COLO668 (cell line): ENCODE measurements at regions not wholly inside any gene's neighbourhood (a gene's known extent, or its start where the extent isn't known, plus 50 kb on each side); places are given as distances from the start of the nearest gene placed in this dataset.

Source experiments
- DNase-seq: peaks from one replicate; lab custom pipeline; 2025; ENCODE audit not compliant: unreplicated experiment; lab: John Stamatoyannopoulos, UW

GRCh38 chr11:115958089-115959000 is 454.1 kb upstream of the CADM1 start:
- peak; percentile 66 for DNase-seq

DNA sequence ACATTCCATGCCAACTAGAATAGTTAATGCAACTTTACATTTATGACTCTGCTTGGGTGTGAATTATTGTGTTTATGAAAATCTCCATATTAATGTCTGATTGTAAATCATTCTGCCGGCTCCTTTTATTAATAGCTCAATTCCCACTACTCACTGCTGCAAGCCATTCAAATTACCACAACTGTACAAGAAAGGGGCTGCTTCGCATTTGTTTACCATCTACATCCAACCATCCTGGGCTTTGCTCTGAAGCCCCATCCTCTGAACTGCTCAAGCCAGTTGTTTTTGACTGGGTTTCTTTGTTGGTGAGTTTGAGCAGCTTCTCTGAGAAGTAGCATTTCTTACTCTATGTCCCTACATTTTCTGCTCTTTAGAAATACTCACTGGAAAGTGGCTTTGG is 451.6 kb upstream of the CADM1 start:
- no peak for DNase-seq

DNA sequence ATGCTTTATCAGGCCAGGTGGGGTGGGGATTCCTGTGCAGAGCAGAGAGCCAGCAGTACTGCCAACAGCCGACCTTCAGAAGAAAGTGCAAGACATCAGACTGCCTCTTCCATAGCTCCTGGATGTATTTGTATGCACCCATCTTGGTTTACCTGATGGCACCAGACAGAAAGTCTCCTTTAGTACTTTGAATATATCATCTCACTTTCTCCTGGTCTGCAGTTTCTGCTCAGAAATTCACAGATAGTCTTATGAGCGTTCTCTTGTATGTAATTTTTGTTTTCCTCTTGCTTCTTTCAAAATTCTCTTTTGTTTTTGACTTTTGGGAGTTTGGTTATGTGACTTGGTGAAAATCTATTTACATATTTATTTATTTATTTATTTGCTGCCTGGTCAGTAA is 446.4 kb upstream of the CADM1 start:
- DNase-seq = no peak

DNA sequence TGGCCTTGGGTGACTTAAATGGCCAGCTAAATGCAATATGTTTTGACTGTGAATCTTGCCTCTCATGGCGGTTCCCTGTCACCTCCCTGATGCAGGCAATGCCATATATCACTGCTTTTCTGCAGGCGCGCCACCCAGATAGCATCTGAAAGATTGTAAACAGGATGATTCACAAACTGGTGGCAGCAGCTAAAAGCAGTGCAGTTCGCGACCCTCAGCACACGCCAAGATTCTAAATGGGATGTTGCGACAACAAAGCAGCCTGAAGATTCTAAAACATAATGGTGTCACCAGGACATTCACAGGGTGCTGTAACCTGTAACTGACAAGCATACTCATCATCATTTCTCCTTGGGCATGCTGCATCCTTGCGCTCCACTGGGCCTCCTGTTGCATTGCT is 440.4 kb upstream of the CADM1 start:
- no peak for DNase-seq

DNA sequence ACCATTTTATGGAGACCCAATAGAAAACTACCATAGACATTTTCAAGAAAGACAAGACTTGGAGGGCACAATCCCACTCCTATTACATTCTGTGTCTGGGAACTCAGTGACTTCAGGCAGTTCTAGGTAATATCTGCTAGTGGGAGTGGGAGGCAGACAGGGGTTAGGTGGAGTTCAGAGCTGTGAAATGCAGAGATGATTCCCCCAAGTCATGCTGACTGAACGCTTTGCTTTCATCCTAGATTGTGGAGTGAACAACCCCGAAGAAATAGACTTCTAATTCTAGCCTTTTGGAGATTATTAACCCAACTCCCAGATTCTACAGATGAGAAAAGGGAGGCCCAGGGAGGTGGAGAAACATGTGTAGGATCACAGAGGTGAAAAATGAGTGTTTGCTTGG is 437.8 kb upstream of the CADM1 start:
- no peak for DNase-seq

DNA sequence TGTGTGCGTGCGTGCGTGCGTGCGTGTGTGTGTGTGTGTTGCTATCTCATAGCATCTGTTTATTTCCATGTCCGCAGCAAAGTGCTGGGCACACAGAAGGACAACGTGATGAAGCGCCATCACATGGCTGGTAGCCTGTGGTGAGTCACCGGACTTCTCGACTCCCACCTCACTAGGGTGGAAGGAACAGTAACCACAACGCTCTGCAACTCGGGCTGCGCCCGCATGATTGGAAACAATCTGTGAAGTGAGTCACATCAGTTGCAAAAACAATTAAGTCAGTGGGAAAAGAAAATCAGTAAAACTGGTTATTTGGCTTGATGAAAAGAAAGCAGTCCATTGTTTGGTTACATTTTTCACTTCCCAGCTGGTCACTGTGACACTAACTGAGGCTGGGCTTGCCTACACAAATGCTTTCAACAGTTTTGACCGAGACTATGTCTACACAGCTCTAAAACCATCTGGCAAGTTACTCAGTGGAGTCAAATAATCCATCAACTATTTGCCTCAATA is 437.3 kb upstream of the CADM1 start:
- no peak for DNase-seq

DNA sequence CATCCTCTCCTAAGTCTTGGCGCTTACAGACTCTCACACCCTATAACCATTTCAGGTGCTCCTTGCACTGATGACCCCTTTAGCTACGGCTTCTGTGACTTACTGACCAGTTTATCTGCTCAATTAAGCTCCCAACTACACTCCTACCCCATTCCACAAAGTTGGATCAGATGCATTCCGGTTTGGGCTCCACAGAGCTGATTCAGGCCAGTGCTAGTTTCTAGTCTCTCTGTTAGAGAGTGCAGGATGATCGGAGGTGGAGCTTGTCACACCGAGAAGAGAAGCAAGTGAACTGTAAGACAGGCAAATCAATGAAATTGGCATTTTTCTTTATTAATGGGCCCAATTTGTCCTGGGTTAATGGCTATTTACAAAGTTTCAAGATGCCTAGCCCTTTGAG is 436.8 kb upstream of the CADM1 start:
- no peak for DNase-seq

- DNase-seq = peak; percentile 84
Observed at GRCh38 chr11:115939731-115940421, 435.7 kb upstream of the CADM1 start.

- DNase-seq = no peak
Observed at GRCh38 chr11:115939104-115939730, 435.0 kb upstream of the CADM1 start.

GRCh38 chr11:115933564-115933963 is 429.3 kb upstream of the CADM1 start:
- DNase-seq = no peak

DNA sequence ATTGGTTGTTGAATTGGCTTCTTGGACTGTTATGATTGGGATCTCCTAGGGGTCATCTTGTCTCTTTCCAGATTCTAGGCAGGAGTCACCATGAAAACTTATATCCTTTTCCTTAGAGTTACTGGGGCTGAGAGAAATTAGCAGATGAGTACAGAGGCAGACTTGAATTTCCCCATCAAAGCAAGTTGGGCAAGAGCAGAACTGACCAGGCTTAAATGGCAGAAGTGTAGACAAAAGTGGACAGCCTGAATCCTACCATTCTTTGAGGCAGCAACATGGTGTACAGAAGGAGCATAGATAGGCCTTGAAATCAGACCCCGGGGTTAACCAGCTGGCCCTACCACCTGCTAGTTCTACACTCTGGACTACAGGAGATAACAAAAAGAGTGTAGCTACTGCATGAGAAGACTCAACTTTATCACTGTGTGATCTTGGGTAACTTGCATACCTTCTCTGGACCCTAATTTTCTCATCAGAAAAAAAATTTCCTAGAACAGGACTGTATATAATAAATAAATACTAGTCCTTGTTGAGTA is 427.4 kb upstream of the CADM1 start:
- DNase-seq = no peak

DNA sequence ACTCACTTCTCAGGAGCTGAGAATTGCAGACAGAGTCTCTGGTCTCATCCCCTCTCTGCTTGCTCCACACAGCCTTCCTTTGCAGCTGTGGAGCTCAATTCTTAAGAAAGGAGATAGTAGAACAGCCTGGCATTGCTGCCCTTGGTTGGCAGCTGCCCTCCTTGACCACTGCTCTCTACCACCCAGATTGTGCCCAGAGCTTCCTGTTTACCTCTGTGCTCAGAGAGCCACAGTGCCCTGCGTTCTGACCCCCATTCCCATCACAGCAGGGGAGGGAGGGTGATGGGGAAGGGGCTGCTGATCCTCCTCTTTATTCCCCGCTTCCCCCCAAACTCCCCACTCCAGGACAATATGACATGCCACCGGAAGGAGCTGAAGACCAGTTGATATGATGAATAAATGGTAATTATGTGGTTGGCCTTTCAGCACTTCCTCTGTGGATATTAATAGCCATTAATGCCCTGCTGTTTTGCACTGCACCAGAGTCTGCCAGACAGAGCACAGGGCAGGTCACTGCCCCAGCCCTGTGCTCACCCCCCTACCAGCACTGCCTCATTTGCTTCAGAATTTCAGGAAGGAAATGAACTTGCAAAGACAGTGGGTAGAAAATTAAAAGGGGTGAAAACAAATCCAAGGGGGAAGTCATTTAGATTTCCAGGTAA is 426.8 kb upstream of the CADM1 start:
- no peak for DNase-seq

GRCh38 chr11:115930291-115930690 is 426.1 kb upstream of the CADM1 start:
- no peak for DNase-seq

DNA sequence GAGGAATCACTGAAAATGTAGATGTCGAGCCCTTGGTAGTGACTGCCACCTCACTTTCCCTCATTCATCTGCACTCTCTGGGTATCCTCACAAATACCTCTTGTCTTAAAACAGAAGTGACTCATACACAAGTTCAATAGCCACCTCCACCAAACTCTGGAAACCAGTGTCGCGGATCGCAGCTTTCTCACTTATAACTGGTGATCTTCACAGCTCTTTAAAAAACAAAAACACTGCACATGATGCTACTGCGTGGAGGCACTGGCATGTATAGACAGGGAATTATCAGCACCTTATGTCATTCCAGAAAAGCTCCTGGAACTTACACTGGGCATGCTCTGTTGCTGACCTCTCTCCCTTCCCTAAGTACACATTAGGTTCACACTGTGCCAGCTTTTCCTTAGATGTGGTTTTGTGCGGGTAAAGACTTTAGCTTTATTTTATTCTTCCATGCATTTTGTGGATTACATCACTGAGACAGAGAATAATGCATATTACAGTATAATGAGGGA is 425.5 kb upstream of the CADM1 start:
- DNase-seq = no peak

GRCh38 chr11:115928811-115929210 is 424.6 kb upstream of the CADM1 start:
- DNase-seq = no peak

GRCh38 chr11:115927823-115928329 is 423.7 kb upstream of the CADM1 start:
- DNase-seq = no peak

DNA sequence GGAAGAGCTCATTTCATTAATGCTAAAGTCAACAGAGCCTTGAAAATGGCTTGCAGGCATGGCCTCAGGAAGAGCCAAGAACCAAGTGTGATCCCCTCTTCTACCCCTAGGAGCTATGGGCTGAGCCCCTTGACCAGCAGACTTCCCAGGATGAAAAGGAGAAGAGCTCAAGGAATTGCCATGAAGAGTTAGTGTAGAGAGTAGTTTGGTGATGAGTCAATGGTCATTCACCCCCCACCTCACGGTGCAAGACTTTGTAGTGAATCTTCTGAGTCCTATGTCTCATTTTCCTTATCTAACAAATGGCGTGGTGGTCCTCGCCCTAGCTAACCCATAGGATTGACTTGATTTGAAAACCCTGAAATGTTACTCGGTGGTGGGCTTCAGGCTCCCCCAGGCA is 422.4 kb upstream of the CADM1 start:
- DNase-seq = no peak

GRCh38 chr11:115926138-115926537 is 421.9 kb upstream of the CADM1 start:
- no peak for DNase-seq

DNA sequence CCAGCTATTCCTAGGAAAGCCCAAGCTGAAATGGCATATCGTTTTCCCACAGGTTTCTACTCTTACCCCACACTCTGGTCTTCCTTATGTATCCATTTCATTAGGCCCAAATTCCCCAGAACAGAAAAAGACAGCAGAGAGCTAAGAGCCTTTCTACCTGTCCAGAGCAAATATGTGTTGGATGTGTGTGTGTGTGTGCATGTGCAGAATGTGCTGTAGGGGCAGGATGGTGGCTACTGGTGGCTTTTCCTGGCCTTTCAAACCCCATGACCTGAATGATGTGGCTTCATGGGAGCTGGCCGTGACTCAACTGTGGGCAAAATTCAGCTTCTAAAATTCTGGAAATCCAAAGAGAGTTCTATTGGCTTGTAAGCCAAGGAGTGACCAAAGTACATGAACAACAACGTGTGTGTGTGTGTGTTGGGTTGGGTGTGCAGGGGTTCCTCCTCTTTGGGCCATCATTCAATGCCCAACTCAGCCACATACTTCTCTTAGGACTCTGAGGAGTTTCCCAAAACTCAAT is 421.4 kb upstream of the CADM1 start:
- DNase-seq = no peak
